NCI-H2227 treated with DMSO at 0.1 percent for 48 hours (cell line): ENCODE measurements at regions not wholly inside any gene's neighbourhood (a gene's known extent, or its start where the extent isn't known, plus 50 kb on each side); places are given as distances from the start of the nearest gene placed in this dataset.
"Not testable (repeated sequence)": the region's sequence is repeated elsewhere in the genome, so short reads cannot be mapped to it uniquely, and the experiment has no call there.

Source experiments
- DNase-seq: peaks from one replicate; lab custom pipeline; 2025; lab: John Stamatoyannopoulos, UW

DNA sequence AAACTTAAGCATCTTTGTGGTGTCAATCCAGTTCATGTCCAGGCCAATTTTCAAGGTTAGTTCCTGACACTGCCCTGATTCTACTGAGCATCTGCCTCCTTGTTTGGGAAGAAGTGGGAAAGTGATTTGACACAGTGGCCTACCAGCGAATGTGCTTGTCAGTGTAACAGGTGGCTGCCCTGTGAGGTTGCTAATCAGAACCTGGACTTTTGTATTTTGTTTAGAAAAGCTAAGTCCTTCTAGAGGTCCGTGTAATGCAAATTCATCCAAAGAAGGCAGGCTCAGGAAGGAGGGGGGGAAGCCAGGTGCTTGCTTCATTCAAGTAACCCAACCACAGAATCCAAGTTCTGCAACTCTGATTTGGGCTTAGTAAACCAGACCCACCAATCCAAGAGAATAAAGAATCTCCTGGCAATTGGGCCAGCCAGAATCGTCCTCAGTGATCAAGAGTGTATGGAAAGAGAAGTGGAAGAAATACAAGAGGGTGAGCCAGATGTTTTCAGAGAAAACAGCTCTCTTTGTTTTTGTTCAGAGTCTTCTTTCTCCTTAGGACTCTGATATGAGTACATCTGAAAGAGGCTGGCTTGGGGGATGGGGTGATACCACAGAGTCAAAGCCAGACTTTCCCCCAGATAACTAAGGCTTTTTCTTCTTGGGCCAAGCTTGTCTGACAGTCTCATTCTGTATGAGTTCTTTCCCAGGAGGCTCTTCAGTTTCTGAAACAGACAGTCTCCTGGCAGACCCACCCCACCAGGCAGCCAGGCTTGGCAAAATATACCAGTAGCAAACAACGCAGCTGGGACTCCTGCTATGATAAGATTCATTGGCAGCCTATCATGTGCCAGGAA is 508.9 kb upstream of the TBL1XR1 start:
- DNase-seq: no peak

DNA sequence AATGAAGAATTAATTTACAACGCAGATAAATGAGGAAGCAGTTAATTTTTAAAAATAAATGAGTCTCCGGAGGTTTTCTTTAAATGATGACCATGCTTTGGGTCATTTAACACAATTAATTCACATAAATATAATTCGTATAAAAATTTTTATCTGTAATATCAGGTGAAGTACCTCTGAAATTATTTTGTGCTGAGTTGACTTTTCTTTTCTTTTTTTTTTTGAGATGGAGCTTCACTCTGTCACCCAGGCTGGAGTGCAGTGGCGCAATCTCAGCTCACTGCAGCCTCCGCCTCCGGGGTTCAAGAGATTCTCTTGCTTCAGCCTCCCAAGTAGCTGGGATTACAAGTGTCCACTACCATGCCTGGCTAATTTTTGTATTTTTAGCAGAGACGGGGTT is 512.2 kb upstream of the TBL1XR1 start:
- not testable (repeated sequence) for DNase-seq

DNA sequence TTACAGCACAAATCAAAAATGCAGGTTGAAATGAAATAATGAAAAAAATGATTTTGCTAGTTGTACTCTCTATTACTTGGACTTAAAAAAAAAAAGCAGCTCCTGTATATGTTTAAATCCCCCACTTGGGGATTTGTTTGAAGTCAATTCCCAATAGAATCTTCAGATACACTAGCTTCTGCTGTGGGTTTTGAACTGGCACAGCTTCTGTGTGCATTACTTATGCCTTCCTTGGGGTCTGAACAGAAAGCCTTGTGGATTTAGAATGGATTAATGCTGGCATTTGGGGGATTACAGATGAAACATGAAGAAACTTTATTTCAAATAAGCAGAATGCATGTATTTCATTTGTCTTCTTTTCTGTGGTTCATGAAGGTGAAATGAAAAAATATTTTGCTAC is 513.2 kb upstream of the TBL1XR1 start:
- DNase-seq: no peak

DNA sequence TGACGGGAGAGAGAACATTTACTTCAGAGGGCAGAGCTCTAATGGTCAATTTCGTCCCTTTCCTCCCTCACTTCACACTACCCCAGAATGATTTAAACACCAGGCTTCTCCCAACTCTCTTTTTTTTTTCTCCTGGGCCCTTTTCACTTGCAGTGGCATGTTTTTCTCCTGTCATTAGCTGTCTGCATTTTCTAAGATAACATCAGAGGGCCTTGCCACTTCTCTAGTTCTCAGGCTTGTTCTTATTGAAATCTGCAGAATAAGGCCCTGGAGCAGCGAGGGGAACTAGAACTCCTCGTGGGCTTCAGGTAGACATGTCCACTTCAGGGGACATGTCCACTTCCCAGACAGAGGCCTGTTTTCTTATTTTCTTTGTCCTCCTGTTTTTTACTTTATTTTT is 514.4 kb upstream of the TBL1XR1 start:
- DNase-seq: no peak

DNA sequence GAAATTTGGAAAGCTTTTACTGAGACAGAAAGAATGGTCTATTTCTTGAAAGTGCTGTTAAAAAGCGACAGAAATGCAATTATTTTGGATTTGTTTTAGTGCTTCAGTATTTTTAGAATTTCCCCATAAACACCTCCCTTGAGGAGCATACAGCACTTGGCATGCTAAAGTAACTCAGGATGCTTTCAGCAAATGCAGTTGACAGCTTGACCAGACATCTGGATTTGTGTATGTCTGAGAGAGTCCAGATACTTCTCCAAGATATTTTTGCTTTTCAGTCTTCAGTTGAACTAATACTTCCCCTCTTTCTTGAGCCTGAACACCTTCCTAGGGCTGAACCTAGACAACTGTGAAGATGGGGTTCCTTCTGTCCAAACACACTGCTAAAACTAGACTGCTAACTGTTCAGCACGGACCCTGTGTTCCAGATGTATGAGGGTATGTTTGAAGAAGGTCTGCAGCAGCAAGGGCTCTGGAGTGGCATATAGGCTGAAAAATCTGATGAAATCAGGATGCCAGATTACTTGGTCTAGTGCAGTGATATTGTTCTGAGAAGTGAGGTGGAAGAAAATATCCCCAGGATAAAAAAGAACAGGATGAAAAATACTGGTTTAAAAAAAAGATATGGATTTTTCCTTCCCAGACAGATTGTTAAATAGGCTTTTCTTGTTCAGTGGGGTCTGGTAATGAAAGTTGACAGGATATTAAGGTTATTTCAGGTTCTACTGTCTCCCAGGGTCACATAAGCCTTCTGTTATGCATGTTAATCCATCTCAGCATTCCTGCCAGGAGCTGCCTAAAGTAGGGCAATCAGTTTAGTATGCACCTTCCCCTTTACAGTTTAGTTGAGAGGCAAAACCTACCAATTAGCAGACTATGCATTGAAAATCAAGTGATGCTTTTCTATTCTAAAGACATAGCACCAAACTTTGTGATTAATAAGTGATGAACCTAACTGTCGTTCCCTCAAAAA is 516.9 kb upstream of the TBL1XR1 start:
- DNase-seq: no peak

DNA sequence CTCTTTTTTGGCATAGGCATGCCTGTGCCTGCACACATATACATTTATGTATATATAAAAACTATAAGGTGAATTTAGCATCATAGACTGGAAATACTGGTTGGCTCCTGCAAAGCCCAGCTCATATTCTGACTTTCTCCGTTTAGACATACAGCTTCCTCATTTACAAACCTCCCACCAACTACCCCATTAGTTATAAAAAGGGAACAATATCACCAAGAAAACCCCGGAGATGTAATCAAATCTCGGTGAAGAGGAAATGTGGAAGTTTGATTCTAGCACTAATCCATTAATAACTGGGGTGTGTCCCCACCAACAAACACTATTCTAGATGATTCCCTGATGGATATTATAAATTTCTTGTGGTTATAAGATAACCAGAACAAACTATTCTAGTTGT is 517.7 kb upstream of the TBL1XR1 start:
- DNase-seq: no peak

DNA sequence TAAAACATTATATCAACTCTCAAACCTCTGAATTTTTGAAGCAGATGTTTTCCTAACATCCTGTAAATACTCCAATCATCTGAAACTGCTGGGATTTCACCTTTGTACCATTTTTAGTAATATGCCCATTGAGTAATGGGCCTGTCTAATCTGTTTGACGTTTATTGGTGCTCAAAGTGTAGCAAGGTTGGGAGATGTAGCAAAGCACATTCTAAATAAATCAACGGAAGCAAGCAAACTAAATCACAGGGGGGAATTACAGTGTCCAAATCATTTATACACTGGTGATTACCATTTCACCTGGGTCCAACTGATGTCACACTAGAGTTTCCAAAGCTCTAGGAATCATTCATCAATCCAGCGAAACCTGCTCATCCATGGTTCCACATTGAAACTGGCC is 518.7 kb upstream of the TBL1XR1 start:
- DNase-seq: peak; percentile 96

DNA sequence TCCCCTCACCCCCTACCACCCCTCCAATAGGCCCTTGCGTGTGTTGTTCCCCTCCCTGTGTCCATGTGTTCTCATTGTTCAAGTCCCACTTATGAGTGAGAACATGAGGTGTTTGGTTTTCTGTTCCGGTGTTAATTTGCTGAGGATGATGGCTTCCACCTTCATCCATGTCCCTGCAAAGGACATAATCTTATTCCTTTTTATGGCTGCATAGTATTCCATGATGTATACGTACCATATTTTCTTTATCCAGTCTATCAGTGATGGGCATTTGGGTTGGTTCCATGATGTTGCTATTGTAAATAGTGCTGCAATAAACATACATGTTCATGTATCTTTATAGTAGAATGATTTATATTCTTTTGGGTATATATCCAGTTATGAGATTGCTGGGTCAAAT is 523.6 kb upstream of the TBL1XR1 start:
- not testable (repeated sequence) for DNase-seq

DNA sequence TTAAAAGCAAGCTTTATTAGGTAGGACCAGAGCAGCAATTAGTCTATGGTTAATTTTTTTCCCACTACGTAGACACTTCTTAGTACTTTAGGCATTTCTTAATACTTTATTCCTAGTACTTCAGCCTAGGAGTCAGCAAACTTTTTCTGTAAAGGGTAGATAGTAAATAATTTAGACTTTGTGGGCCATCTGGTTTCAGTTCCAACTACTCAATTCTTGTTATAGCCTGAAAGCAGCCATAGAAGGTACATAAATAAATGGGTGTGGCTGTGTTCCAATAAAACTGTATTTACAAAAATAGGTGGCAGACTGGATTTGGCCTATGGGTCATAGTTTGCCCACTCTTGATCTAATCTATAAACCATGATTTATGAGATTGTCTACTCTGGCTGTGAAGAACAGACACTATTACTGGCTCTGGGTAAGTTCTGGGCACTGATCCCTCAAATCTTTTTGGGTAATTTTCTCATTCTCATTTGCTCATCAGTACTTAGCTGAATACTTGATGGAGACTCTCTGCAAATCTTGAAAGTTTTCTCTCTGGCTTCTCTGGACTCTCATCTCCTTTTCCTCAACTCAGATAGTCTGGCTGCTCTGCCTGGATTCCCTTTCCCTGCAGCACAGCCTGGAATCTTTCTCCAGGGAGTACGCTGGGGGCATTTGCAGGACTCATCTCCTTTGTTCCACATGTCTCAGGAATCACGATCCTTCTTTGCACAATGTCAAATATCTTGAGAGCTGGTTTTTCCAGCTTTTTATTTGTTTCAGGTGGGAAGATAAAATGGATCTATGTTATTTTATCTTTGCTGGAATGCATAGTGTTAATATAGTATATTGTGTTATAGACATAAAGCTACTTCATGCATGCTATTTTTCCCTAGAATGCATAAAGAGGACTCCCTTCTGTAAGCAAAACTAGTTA is 524.8 kb upstream of the TBL1XR1 start:
- no peak for DNase-seq

DNA sequence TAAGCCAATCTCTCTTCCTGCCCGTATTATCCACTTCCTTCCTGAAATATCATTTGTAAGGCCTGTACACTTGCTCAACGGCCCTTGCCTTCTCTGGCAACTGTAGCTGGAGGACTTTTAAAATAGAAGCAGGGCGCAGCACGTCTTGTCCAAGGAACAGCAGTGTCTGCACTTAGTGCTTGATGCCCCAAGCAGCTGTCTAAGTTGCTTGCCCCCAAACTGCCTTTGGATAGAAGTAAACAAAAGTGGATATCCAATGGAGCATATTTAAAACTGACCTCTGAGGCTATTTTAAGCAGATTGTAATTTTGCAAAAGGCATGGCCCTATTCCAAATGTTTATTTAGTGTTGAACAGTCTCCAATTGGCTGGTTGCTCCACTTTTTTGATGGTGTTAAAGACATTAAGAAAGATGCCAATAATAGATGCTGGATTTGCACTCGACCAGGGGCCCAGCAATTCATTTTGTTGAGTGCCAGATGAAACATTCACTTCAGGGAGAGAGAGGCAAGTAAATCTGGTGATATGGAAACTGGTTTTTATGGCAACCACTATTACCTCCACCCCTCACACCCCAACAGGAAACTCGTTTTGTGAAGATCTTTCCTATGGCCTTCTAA is 526.8 kb upstream of the TBL1XR1 start:
- DNase-seq: peak; percentile 62

DNA sequence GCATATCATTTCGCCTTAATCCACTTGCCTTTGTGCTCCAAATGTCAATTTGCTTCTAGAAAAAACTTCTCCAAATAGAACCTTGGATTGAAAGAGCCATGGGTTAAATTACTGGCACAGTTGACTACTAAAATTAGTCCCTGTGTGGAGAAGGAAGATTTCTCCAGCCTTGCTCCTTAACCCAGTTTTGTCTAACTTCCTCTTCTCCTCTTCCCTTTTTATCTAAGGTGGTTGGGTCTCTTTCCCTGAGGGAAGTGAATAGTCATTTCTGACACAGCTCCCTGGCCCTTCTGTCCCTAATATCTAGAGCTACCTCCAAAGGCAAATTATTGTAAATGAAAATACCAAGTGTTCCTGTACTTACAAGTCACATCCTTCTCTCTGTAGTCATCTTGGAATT is 527.9 kb upstream of the TBL1XR1 start:
- DNase-seq: no peak

DNA sequence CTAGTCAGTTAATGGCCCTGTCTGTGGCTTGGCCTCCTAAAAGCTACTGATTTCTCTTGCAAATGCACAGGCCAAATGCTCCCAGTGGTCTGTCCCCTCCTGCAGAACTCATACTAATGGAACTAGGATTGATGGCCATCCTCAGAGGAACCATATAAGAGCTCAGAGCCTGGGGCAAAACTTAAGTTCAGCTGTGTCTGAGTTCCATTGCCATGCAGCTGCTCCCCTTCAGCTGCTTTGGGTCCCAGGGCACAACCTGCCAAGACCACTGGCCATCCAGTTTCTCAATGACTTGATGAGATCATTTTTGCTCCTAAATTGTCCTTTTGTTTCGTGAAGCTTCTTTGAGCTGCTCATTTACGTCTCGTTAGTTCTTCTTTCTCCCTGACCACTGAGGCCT is 529.5 kb upstream of the TBL1XR1 start:
- DNase-seq: no peak

DNA sequence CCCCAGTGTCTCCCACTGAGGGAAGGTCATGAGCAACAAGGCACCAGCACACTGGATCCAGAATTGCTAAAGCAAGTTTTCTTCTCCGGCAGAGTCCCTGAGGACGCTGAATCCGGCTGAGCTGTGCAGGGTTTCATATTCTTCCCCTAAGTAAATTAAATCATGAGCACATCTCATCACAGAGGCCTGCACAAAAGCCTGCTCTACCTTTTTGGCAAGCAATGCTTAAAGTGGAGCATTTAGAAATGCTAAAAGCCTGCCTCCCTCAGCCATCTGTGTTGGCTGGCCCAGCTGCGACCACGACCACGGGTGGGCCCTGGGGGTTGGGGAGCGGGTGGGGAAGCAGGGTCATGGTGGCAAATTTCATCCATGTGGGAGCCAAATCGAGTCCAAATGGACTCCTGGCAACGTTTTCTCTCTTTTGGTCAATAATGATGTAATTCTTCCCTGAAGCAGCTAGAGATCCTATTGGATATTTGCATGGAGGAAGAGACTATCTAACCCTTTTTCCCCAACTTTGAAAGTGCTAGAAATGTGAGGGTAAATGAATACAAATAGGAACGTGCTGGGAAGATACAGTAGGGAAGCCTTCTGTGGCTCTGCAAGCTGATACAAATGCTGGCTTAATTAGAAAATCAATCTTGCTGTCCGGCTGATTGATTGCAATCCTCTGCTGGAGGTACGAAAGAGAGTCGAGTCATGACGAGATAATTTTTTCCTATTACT is 532.8 kb upstream of the TBL1XR1 start:
- DNase-seq: peak; percentile 85

DNA sequence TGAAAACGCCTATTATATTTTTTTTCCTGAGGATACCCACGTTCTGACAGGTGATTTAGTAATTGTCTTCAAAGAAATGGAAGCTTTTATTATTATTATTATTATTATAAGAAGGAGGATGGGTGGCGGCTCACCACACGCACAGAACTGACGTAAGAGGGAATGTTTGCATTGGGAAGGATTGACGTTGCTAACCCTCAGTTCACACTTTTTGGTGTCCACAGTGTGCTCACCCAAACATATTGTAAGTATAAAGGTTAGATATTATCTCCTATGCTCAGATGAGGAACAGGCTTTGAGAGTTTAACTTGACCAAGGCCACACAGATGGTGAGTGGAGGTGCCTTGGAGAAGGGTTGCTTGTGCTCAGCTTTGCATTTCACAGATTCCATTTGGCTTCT is 533.5 kb upstream of the TBL1XR1 start:
- peak; percentile 85 for DNase-seq

DNA sequence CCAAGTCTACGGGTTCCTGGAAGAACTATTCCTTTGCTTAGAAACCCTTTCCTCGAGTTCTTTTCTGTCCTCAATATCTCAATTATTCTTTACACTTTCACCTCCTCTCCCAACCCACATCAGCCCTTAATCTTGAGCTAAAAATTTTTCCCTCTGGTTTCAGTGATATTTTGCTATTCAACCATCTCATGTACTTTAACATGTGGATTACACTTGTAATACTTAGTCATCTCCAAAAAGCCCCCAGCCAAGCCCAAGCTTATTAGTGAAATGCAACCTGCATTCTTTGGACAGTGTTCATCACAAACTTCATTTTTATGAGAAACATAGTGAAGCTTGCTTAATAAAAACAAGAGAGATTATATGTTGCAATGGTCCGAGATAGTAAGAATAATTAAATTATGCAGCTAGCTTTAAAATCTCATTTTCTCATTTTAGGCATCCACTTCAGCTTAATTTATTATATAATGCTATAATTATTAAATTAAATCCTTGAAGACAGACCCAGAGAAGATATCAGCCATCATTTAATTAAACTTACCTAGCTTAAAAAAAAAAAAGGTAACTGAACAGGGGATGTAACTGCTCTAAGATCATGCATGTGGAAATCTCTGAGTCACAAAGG is 534.5 kb upstream of the TBL1XR1 start:
- no peak for DNase-seq

DNA sequence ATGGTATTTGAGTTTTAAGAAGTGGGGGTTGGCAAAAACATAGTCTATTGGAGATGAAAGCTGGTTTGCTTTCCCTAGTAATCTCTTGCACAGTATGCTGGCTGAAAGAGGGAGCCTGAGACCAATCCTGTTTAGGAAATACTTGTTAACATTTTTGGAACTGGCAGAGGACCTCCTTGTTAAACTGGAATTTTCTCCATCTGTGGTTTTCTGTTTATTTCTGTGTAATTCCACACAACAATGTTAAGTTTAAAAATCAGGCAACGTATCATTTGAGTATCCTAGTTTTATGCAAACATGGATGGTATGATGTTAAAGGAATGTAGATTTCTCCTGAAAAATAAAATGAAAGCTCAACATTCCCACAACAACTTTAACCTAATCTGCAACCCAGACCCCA is 536.0 kb upstream of the TBL1XR1 start:
- no peak for DNase-seq

DNA sequence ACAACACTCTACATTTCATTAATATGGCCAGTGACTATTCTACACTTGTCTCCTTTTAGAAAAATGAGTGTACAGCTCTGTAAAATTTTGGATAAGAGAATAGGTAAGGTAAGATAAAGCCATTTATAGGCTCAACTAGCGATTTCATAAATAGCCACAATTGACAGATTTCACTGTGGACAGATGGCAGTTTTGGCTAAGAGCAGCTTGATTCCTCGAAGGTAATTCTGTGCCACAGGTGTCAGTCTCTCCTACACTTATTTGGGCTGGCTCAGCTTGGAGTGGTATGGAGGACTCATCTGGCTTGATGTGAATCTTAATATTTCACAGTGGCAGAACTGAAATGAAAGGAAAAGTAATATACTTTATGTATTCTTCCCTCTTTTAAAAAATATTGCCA is 536.7 kb upstream of the TBL1XR1 start:
- no peak for DNase-seq

DNA sequence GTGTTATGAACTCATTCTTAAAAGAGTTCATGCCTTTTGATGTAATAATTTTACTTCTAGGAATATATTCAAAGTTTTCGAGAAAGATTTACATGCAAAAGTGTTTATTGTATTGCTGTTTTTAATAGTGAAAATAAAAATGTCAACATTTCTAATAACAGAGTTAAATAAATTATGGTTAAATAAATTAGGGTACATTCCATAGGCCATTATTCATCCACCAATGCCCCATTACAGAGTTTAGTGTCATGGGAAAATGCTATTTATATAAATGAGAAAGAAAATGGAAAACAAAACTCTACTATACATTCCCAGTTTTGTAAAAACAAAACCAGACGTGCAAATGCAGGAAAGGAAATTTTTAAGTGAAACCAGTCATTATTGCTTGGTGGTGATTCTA is 538.1 kb upstream of the TBL1XR1 start:
- DNase-seq: no peak

DNA sequence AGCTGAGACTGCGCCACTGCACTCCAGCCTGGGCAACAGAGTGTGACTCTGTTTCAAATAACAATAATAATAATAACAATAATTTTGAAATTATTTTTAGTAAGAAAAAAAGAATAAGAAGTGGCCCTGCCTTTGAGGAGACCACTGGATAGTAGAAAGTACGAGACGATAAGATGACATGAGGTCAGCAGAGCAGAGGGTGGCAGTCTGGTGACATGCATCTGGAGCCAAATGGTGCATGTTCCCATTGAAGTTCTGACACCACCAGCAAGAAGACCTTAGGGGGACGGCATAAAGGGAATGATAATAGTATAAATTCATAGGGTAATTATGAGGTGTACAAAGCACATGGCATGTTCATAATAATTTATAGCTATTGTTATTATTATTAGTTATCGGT is 542.2 kb upstream of the TBL1XR1 start:
- no peak for DNase-seq

DNA sequence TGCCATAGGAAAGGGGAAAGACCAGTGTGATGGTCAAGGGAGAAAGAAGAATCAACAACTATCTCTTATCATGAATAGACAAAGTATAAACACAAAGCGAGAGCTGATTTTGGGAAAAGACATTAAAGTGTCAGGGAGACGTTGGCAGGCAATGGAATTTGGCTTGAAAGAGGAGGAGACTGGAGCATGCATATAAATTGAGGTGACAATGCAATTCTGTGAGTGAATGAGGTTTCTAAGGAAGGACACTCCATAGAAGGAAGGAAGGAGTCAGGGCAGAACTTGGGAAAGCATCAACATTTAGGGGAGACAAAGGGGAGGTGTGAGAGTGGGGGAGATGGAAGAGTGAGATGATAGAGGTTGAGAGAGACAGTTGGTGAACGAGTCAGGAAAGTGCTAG is 543.0 kb upstream of the TBL1XR1 start:
- no peak for DNase-seq
